Hepatocyte (in vitro differentiated cells): ENCODE measurements at regions not wholly inside any gene's neighbourhood (a gene's known extent, or its start where the extent isn't known, plus 50 kb on each side); places are given as distances from the start of the nearest gene placed in this dataset.

Source experiments
- DNase-seq: peaks from one replicate; pipeline ENCODE4 v3.0.0-alpha.2; 2016; ENCODE audit warnings: low spot score
- H2AFZ ChIP-seq: fragments of 200-600 bp; sonication (generic); 2 replicates; pipeline ENCODE4 v1.6.0; 2016; ENCODE audit warnings: antibody characterized with exemption, mild to moderate bottlenecking
- H3K27ac ChIP-seq: fragments of 200-600 bp; sonication (generic); 2 replicates; pipeline ENCODE4 v1.5.1; 2016; ENCODE audit warnings: mild to moderate bottlenecking
- H3K27me3 ChIP-seq: fragments of 200-600 bp; sonication (generic); 2 replicates; pipeline ENCODE4 v1.6.1; 2016
- H3K36me3 ChIP-seq: fragments of 200-600 bp; sonication (generic); replicated peaks from 2 replicates; pipeline ENCODE4 v1.5.1; 2016; ENCODE audit warnings: low read depth; ENCODE audit not compliant: insufficient read depth
- H3K4me1 ChIP-seq: fragments of 200-600 bp; sonication (generic); 2 replicates; pipeline ENCODE4 v1.5.1; 2016; ENCODE audit warnings: mild to moderate bottlenecking, moderate library complexity; ENCODE audit not compliant: insufficient read depth
- H3K4me2 ChIP-seq: fragments of 200-600 bp; sonication (generic); 2 replicates; pipeline ENCODE4 v1.6.0; 2016
- H3K4me3 ChIP-seq: fragments of 200-600 bp; sonication (generic); 2 replicates; pipeline ENCODE4 v1.5.1; 2016; ENCODE audit warnings: mild to moderate bottlenecking
- H3K79me2 ChIP-seq: fragments of 200-600 bp; sonication (generic); 2 replicates; pipeline ENCODE4 v1.6.0; 2017; ENCODE audit warnings: mild to moderate bottlenecking
- H3K9me2 ChIP-seq: fragments of 200-600 bp; sonication (generic); replicated peaks from 2 replicates; pipeline ENCODE4 v1.6.0; 2017; ENCODE audit warnings: mild to moderate bottlenecking; ENCODE audit not compliant: insufficient read depth
- H3K9me3 ChIP-seq: fragments of 200-600 bp; sonication (generic); 2 replicates; pipeline ENCODE4 v1.5.1; 2016; ENCODE audit warnings: low read depth, mild to moderate bottlenecking
- H4K20me1 ChIP-seq: fragments of 200-600 bp; sonication (generic); 2 replicates; pipeline ENCODE4 v1.6.0; 2016; ENCODE audit warnings: mild to moderate bottlenecking; ENCODE audit not compliant: insufficient read depth, poor library complexity, severe bottlenecking
- EZH2 ChIP-seq: fragments of 200-600 bp; sonication (generic); IDR thresholded peaks from 2 replicates; pipeline ENCODE4 v1.6.1; 2016; ENCODE audit warnings: antibody characterized with exemption, mild to moderate bottlenecking, borderline replicate concordance
- EZH2phosphoT487 ChIP-seq: fragments of 200-600 bp; sonication (generic); IDR thresholded peaks from one replicate; pipeline ENCODE4 v1.6.1; 2018; ENCODE audit warnings: antibody characterized with exemption, mild to moderate bottlenecking, low read depth, moderate library complexity; ENCODE audit not compliant: unreplicated experiment, severe bottlenecking
- WGBS: methylation state at CpG from one replicate; pipeline ENCODE4 v1.1.6; 2016; ENCODE audit warnings: low lambda C conversion rate; ENCODE audit errors: missing lambda C conversion rate; 5-methylcytosine and 5-hydroxymethylcytosine counted together
- TF ChIP-seq, protein P1 (sequence below): fragments of 200-600 bp; sonication (generic); IDR thresholded peaks from 2 replicates; pipeline ENCODE4 v1.5.1; 2016; ENCODE audit warnings: antibody characterized with exemption, mild to moderate bottlenecking; ENCODE audit not compliant: poor library complexity

DNA sequence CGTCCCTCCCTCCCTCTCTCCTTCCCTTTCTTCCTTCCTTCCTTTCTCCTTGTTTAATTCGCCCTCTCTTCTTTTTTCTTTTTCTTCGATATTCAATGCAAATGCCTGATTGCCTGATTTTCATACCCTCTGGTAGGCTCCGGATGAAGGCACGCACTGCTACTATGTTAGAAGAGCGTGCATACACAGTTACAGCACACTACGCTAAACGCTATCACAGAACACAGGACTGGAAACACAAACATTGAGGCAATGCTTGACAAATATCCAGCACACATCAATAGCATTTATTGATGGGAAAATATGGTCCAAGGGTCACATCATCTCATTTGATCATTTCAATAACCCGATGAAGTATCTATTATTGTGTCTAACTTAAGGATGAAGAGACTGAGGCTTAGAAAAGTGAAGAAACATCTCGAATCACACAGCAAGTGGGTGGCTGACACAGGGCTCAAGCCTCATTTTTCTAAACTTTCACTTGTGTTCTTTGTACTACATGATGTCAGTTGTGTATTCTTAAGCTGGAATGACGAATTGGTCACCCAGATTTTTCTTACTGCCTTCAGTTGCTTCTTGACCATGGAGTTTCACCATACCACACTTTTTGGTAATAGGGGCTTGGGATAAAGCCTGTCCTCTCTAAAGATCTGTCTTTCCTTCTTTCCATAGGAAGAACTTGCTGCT is 101.8 kb downstream of the TRIB2 start:
- TF ChIP-seq EZH2 (no peak), EZH2phosphoT487 (no peak)
- TF ChIP-seq, protein P1, sequence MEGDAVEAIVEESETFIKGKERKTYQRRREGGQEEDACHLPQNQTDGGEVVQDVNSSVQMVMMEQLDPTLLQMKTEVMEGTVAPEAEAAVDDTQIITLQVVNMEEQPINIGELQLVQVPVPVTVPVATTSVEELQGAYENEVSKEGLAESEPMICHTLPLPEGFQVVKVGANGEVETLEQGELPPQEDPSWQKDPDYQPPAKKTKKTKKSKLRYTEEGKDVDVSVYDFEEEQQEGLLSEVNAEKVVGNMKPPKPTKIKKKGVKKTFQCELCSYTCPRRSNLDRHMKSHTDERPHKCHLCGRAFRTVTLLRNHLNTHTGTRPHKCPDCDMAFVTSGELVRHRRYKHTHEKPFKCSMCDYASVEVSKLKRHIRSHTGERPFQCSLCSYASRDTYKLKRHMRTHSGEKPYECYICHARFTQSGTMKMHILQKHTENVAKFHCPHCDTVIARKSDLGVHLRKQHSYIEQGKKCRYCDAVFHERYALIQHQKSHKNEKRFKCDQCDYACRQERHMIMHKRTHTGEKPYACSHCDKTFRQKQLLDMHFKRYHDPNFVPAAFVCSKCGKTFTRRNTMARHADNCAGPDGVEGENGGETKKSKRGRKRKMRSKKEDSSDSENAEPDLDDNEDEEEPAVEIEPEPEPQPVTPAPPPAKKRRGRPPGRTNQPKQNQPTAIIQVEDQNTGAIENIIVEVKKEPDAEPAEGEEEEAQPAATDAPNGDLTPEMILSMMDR = no peak
- Histone ChIP-seq H3K27me3 (no peaks in the 10 kb centered on the region), H4K20me1 (no peaks in the 10 kb centered on the region), H3K9me3 (no peaks in the 10 kb centered on the region), H3K9me2 (no peaks in the 10 kb centered on the region), H2AFZ (no peak overlapping the region), H3K79me2 (no peaks in the 10 kb centered on the region), H3K27ac (peak overlapping the region; percentile 68), H3K4me3 (no peak overlapping the region), H3K4me1 (peaks cover 5% of the 10 kb centered on the region), H3K36me3 (no peaks in the 10 kb centered on the region), H3K4me2 (peak overlapping the region; percentile 4)
- WGBS = 88% methylated on average over 9 of the region's 11 CpGs
- no peak for DNase-seq

DNA sequence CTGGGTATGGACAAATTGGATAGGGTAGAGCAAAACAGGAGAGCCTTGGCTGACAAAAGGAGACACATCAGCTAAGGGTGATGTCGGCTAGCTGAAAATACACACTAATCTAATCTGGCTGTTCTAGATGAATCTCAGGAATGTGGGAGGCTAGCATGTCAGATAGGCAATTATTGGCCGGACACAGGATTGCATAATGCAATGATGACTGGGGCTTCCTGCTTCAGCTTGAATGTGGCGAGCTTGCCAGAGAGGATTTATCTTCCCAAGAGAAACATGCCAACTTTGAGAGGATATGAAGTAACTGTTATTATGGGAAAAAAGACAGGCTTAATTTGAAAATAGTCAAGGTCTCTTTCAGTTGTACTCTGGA is 102.4 kb downstream of the TRIB2 start:
- Histone ChIP-seq H3K4me2 (peak overlapping the region; percentile 4), H3K4me3 (no peak overlapping the region), H3K27ac (peak overlapping the region; percentile 73)

DNA sequence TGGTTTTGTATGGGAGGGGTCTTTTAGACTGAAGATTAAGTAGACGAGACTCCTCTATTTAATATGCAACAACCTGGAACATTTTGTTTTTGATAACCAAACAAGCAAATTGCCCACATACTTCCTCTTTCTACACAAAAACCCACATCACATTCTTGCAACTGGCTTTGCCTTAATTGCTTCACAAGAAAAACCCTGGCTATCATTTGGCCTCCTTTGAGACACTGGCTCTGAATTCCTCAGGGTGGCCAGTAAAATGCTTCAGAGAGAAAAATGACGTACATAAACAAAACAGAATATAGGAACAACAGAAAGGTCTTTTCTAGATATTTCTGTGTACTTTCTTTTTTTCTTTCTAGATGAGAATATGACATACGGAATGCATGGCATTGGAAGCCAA is 103.0 kb downstream of the TRIB2 start:
- Histone ChIP-seq H4K20me1 (no peaks in the 10 kb centered on the region), H3K36me3 (no peaks in the 10 kb centered on the region), H2AFZ (no peak overlapping the region), H3K4me2 (no peak overlapping the region), H3K4me3 (no peak overlapping the region), H3K9me3 (no peaks in the 10 kb centered on the region), H3K4me1 (peaks cover 5% of the 10 kb centered on the region), H3K9me2 (no peaks in the 10 kb centered on the region), H3K27me3 (no peaks in the 10 kb centered on the region), H3K27ac (peak overlapping the region; percentile 73), H3K79me2 (no peaks in the 10 kb centered on the region)
- no peak for DNase-seq
- 77% methylated on average over 3 of the region's 3 CpGs for WGBS
- TF ChIP-seq, protein P1 = no peak
- TF ChIP-seq EZH2phosphoT487 (no peak), EZH2 (no peak)

More for the DNA sequence above, 102.4 kb downstream of the TRIB2 start:
- WGBS = 29% methylated on average over 3 of the region's 3 CpGs
- Histone ChIP-seq H4K20me1 (no peaks in the 10 kb centered on the region), H3K27me3 (no peaks in the 10 kb centered on the region), H3K4me1 (peaks cover 5% of the 10 kb centered on the region), H3K9me3 (no peaks in the 10 kb centered on the region), H3K36me3 (no peaks in the 10 kb centered on the region), H2AFZ (no peak overlapping the region), H3K79me2 (no peaks in the 10 kb centered on the region), H3K9me2 (no peaks in the 10 kb centered on the region)
- TF ChIP-seq EZH2phosphoT487 (no peak), EZH2 (no peak)
- TF ChIP-seq, protein P1 = no peak
- peak; percentile 80 for DNase-seq

DNA sequence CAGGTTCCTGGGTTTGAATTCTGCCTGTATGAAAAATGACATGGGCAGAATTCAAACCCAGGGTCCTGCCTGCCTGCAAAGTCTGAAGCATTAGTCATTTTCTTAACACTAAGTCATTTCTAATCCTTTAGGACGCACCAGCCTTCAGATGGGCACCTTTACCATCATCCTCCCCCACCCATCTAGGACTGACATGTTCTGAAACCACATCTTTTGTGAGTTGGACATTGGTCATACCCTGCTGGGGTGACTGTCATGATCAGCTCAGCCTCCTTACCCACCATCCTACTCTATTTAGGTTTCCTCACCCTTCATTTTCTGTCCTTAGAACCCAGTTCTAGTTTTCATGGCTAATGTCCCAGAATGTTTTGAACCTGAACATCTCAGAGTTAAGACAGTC is 104.9 kb downstream of the TRIB2 start:
- Histone ChIP-seq H2AFZ (no peak overlapping the region), H3K9me2 (no peaks in the 10 kb centered on the region), H4K20me1 (no peaks in the 10 kb centered on the region), H3K4me1 (peaks cover 5% of the 10 kb centered on the region), H3K36me3 (no peaks in the 10 kb centered on the region), H3K4me3 (no peak overlapping the region), H3K27ac (no peak overlapping the region), H3K27me3 (no peaks in the 10 kb centered on the region), H3K79me2 (no peaks in the 10 kb centered on the region), H3K9me3 (no peaks in the 10 kb centered on the region), H3K4me2 (no peak overlapping the region)
- TF ChIP-seq, protein P1 = no peak
- TF ChIP-seq EZH2 = no peak
- no peak for TF ChIP-seq EZH2phosphoT487
- no peak for DNase-seq
- 94% methylated on average over 1 of the region's 1 CpG for WGBS
